Neural progenitor cell (in vitro differentiated cells): ENCODE measurements at regions not wholly inside any gene's neighbourhood (a gene's known extent, or its start where the extent isn't known, plus 50 kb on each side); places are given as distances from the start of the nearest gene placed in this dataset.

Experiments used
- CTCF ChIP-seq: fragments of 200-600 bp; sonication (generic); IDR thresholded peaks from 2 replicates; pipeline ENCODE4 v1.5.1; 2017; ENCODE audit warnings: antibody characterized with exemption, mild to moderate bottlenecking
- EZH2 ChIP-seq: fragments of 200-600 bp; sonication (generic); IDR thresholded peaks from 2 replicates; pipeline ENCODE4 v1.6.1; 2017; ENCODE audit warnings: antibody characterized with exemption, mild to moderate bottlenecking, moderate library complexity
- EZH2phosphoT487 ChIP-seq: fragments of 200-600 bp; sonication (generic); IDR thresholded peaks from 2 replicates; pipeline ENCODE4 v1.6.1; 2017; ENCODE audit warnings: antibody characterized with exemption

GRCh38 chr1:14034506-14034905 lies 334.5 kb downstream of the PRDM2 start:
- TF ChIP-seq CTCF (no peak), EZH2phosphoT487 (no peak), EZH2 (no peak)
